ENCODE measurements at regions not wholly inside any gene's neighbourhood (a gene's known extent, or its start where the extent isn't known, plus 50 kb on each side); places are given as distances from the start of the nearest gene placed in this dataset.

- Histone ChIP-seq H3K27ac (ENCODE audit: insufficient read length, low read depth, low read length) (no peak overlapping the region), H3K4me1 (ENCODE audit: insufficient read depth, low read length) (no peaks in the 10 kb centered on the region; the same call in 1 of the 2 replicates), H3K23ac (ENCODE audit: insufficient read length, low read depth, low read length) (no peak overlapping the region), H3K4ac (ENCODE audit: low read depth, low read length) (no peak overlapping the region), H2AFZ (ENCODE audit: low read length) (no peak overlapping the region), H3K27me3 (ENCODE audit: insufficient read depth, low read length) (no peaks in the 10 kb centered on the region), H2BK12ac (ENCODE audit: insufficient read length, low read depth, low read length) (no peak overlapping the region), H3K4me2 (ENCODE audit: insufficient read depth, insufficient read length, low read length) (no peak overlapping the region), H2AK5ac (ENCODE audit: insufficient read length, low read length) (no peak overlapping the region), H2BK5ac (ENCODE audit: insufficient read length, low read length) (no peak overlapping the region), H3K18ac (ENCODE audit: insufficient read length, low read depth, low read length) (no peak overlapping the region), H4K20me1 (ENCODE audit: control insufficient read depth, insufficient read depth, insufficient read length) (no peaks in the 10 kb centered on the region), H2BK15ac (ENCODE audit: low read depth, low read length) (no peak overlapping the region), H3K79me1 (ENCODE audit: insufficient read depth, low read depth, low read length, poor library complexity, severe bottlenecking) (no peaks in the 10 kb centered on the region), H3K79me2 (ENCODE audit: insufficient read depth, low read length) (no peaks in the 10 kb centered on the region), H4K91ac (ENCODE audit: insufficient read length, low read depth, low read length) (no peak overlapping the region), H3T11ph (ENCODE audit: low read length) (no peak overlapping the region), H2BK20ac (ENCODE audit: low read depth, low read length, poor library complexity, severe bottlenecking) (no peak overlapping the region), H3K23me2 (ENCODE audit: insufficient read length, low read depth, low read length, poor library complexity, severe bottlenecking) (no peaks in the 10 kb centered on the region), H4K5ac (ENCODE audit: insufficient read length, low read depth, low read length) (no peak overlapping the region), H3K9ac (ENCODE audit: extremely low read depth, insufficient read length, low read length) (no peak overlapping the region), H4K8ac (replicated peaks; ENCODE audit: insufficient read length, low read depth, low read length) (no peak overlapping the region), H3K9me3 (ENCODE audit: control insufficient read depth, low read depth, low read length) (no peaks in the 10 kb centered on the region), H3K14ac (ENCODE audit: insufficient read depth, low read length) (no peak overlapping the region), H2BK120ac (ENCODE audit: low read depth, low read length, poor library complexity, severe bottlenecking) (no peak overlapping the region), H3K56ac (ENCODE audit: insufficient read length, low read depth, low read length) (no peak overlapping the region)
- no peak for TF ChIP-seq CTCF (conservative IDR thresholded peaks at IDR 0.05)
- Mint-ChIP-seq H3K27ac (no peak overlapping the region), H3K27me3 (ENCODE audit: low read depth) (no peaks in the 10 kb centered on the region), H3K9me3 (peaks cover 4% of the 10 kb centered on the region in 2 experiments; a peak in 4 of 5 replicates), H3K36me3 (ENCODE audit: insufficient read depth in 1 of 3, low read depth in 3 of 3) (peaks cover 0 to 6% (median 0%) of the 10 kb centered on the region in 3 experiments; a peak in 3 of 7 replicates), H3K4me3 (no peak overlapping the region), H3K4me1 (peaks cover 5 to 8% of the 10 kb centered on the region in 2 experiments; a peak in 3 of 4 replicates)
- no CpG with 5 or more reads among the region's 10 CpGs for WGBS (ENCODE audit: extremely low coverage, insufficient read length, low lambda C conversion rate)
- DNase-seq: no peak
Measured at GRCh38 chr10:2660276-2660675, 407.1 kb upstream of the PFKP start.
